ENCODE measurements at regions not wholly inside any gene's neighbourhood (a gene's known extent, or its start where the extent isn't known, plus 50 kb on each side); places are given as distances from the start of the nearest gene placed in this dataset.

- TF ChIP-seq POLR2A (IDR thresholded peaks at IDR 0.05; ENCODE audit: low read depth, low read length) (no peak), TAF1 (IDR thresholded peaks at IDR 0.05; ENCODE audit: low read depth, low read length) (no peak)
These were observed 408.3 kb downstream of the MCTP2 start for GRCh38 chr15:94639701-94640100.

Measured in GM12891 (cell line).